Uterus (tissue), 2 donors: ENCODE measurements at regions not wholly inside any gene's neighbourhood (a gene's known extent, or its start where the extent isn't known, plus 50 kb on each side); places are given as distances from the start of the nearest gene placed in this dataset.

Experiments used
- POLR2A ChIP-seq, 2 donors: fragments of 450-650 bp; IDR thresholded peaks; one replicate each; pipeline ENCODE4 v1.6.1; 2016; ENCODE audit warnings: antibody characterized with exemption in 2 of 2, mild to moderate bottlenecking in 1 of 2, moderate library complexity in 1 of 2
- TF ChIP-seq, protein P1 (sequence below), 4 experiments: fragments of 200-600 bp in 2 of 4; fragments of 450-650 bp in 2 of 4; sonication (generic) in 2 of 4; IDR thresholded peaks; one replicate each; pipeline ENCODE4 v1.5.1; 2016 to 2019; ENCODE audit warnings: antibody characterized with exemption in 4 of 4, mild to moderate bottlenecking in 2 of 4, moderate library complexity in 1 of 4

DNA sequence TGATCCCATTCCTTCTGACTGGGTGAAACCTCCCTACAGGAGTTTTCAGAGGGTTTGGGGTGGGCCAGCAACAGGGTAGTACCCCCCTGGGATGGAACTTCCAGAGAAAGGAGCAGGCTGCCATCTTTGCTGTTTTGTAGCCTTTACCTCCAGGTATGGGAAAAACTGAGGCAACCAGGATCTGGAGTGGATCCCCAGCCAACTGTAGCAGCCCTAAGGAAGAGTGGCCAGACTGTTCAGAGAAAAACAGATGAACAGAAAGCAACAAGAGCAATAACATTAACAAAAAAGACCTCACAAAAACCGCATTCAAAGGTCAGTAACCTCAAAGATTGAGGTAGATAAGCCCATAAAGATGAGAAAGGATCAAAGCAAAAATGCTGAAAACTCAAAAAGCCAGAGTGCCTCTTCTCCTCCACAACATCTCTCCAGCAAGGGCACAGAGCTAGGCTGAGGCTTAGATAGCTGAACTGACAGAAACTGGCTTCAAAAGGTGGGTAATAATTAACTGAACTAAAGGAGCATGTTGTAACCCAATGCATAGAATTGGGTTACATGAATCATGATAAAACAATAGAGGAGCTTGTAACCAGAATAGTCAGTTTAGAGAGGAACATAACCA lies 1288.6 kb upstream of the CNTN5 start:
- TF ChIP-seq POLR2A (IDR thresholded peaks at IDR 0.05) = no peak
- TF ChIP-seq, protein P1, sequence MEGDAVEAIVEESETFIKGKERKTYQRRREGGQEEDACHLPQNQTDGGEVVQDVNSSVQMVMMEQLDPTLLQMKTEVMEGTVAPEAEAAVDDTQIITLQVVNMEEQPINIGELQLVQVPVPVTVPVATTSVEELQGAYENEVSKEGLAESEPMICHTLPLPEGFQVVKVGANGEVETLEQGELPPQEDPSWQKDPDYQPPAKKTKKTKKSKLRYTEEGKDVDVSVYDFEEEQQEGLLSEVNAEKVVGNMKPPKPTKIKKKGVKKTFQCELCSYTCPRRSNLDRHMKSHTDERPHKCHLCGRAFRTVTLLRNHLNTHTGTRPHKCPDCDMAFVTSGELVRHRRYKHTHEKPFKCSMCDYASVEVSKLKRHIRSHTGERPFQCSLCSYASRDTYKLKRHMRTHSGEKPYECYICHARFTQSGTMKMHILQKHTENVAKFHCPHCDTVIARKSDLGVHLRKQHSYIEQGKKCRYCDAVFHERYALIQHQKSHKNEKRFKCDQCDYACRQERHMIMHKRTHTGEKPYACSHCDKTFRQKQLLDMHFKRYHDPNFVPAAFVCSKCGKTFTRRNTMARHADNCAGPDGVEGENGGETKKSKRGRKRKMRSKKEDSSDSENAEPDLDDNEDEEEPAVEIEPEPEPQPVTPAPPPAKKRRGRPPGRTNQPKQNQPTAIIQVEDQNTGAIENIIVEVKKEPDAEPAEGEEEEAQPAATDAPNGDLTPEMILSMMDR (IDR thresholded peaks at IDR 0.05) = no peak
